Fibroblast of pulmonary artery (primary cell): ENCODE measurements at regions not wholly inside any gene's neighbourhood (a gene's known extent, or its start where the extent isn't known, plus 50 kb on each side); places are given as distances from the start of the nearest gene placed in this dataset.

Source experiments
- DNase-seq: peaks from one replicate; pipeline ENCODE4 v3.0.0-alpha.2; 2010; ENCODE audit warnings: low read depth
- H3K4me3 ChIP-seq: replicated peaks from 2 replicates; pipeline ENCODE4 v1.5.1; 2011; ENCODE audit warnings: low read depth, mild to moderate bottlenecking, control low read depth, low read length, moderate library complexity
- TF ChIP-seq, protein P1 (sequence below): IDR thresholded peaks from 2 replicates; pipeline ENCODE4 v1.5.1; 2011; ENCODE audit warnings: mild to moderate bottlenecking, control low read depth, low read length, inconsistent platforms; ENCODE audit errors: missing control alignments

DNA sequence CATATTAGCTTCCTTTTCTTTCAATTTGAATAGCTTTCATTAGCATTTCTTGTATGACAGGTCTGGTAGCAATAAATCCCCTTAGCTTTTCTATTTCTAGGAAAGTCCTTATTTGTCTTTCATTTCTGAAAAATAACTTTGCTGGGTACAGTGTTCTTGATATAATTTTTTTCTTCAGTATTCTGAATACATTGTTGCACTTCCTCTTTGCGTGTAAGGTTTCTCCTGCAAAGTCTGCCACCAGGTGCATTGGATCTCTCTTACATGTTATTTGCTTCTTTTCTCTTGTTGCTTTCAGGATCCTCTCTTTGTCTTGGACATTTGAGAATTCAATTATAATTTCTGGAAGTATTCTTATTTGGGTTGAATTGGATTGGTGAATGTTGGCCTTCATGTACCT is 663.7 kb downstream of the GRXCR1 start:
- no peak for DNase-seq
- TF ChIP-seq, protein P1, sequence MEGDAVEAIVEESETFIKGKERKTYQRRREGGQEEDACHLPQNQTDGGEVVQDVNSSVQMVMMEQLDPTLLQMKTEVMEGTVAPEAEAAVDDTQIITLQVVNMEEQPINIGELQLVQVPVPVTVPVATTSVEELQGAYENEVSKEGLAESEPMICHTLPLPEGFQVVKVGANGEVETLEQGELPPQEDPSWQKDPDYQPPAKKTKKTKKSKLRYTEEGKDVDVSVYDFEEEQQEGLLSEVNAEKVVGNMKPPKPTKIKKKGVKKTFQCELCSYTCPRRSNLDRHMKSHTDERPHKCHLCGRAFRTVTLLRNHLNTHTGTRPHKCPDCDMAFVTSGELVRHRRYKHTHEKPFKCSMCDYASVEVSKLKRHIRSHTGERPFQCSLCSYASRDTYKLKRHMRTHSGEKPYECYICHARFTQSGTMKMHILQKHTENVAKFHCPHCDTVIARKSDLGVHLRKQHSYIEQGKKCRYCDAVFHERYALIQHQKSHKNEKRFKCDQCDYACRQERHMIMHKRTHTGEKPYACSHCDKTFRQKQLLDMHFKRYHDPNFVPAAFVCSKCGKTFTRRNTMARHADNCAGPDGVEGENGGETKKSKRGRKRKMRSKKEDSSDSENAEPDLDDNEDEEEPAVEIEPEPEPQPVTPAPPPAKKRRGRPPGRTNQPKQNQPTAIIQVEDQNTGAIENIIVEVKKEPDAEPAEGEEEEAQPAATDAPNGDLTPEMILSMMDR: no peak
- no peak overlapping the region for H3K4me3 ChIP-seq

DNA sequence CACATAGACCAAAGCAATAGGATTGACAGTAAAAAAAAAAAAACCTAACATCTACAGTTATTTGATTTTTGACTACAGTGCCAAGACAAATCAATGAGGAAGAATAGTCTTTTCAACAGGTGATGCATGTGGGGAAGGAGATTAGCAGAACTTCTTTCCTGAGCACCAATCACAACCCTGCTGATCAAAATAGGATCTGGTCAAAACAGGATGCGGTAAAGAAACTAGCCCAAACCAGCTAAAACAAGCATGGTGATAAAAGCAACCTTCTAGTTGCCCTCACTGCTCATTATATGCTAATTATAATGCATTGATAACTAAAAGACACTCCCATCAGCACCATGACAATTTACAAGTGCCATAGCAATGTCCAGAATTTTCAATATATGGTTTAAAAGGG is 667.5 kb downstream of the GRXCR1 start:
- no peak overlapping the region for H3K4me3 ChIP-seq
- no peak for DNase-seq

GRCh38 chr4:43564107-43564506 is 671.6 kb downstream of the GRXCR1 start:
- TF ChIP-seq, protein P1: no peak
- DNase-seq: no peak
- H3K4me3 ChIP-seq: no peak overlapping the region

More for the DNA sequence above, 667.5 kb downstream of the GRXCR1 start:
- TF ChIP-seq, protein P1: no peak

DNA sequence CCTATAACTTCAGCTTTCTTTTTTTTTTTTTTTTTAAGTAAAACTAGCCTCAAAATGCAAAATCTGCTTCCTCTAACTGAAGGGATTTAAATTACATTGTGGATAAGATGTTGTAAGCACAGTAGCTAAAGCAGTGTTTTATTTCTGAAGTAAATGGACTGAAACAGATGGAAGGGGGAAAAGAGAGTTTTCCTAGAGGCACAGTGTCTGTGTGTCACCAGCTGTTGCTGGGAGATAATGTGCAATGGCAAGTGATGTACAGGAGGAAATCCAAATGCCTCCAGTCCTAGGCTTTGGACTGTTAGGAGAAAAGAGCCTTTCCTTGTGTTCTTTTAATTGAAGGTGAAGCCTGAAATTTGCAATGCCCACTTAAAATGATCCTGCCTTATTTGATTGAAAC is 672.1 kb downstream of the GRXCR1 start:
- TF ChIP-seq, protein P1: no peak
- no peak overlapping the region for H3K4me3 ChIP-seq
- DNase-seq: no peak

DNA sequence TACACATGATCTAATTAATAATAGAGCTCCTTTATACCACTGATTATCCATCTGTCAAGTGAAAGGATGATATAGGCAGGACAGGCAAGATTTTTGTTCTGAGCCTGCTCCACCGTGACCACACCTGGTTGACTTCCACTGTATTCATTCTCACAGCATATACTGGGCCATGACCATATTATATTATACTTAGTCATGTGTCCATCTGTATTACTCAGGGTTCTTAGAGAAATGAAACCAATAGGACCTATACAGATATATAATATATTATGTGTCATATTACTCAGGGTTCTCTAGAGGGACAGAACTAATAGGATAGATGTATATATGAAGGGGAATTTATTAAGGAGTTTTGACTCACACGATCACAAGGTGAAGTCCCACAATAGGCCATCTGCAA is 675.1 kb downstream of the GRXCR1 start:
- no peak for DNase-seq
- H3K4me3 ChIP-seq: no peak overlapping the region
- TF ChIP-seq, protein P1: no peak

DNA sequence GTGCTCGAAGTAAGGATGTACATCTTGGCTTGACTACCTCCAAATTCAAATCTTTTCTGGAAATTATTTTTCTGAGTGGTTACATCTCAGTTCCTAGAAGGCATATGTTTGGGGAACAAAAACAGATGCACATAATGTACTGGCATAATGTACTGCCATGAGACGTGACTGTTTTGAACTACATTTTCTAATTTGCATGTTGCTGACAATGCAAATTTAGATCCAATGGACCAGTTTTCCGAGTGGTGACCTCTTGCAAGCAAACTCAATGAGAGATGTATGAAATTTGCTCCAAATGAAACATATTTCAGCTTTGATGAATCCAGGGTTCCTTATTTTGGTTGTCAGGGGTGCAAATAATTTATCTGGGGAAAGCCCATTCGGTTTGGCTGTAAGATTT is 694.3 kb downstream of the GRXCR1 start:
- TF ChIP-seq, protein P1: no peak
- DNase-seq: no peak
- H3K4me3 ChIP-seq: no peak overlapping the region

GRCh38 chr4:43587758-43588157 is 695.2 kb downstream of the GRXCR1 start:
- TF ChIP-seq, protein P1: no peak
- no peak overlapping the region for H3K4me3 ChIP-seq
- DNase-seq: peak; percentile 17
